ENCODE measurements at regions not wholly inside any gene's neighbourhood (a gene's known extent, or its start where the extent isn't known, plus 50 kb on each side); places are given as distances from the start of the nearest gene placed in this dataset.
"Not testable (repeated sequence)": the region's sequence is repeated elsewhere in the genome, so short reads cannot be mapped to it uniquely, and the experiment has no call there.

DNA sequence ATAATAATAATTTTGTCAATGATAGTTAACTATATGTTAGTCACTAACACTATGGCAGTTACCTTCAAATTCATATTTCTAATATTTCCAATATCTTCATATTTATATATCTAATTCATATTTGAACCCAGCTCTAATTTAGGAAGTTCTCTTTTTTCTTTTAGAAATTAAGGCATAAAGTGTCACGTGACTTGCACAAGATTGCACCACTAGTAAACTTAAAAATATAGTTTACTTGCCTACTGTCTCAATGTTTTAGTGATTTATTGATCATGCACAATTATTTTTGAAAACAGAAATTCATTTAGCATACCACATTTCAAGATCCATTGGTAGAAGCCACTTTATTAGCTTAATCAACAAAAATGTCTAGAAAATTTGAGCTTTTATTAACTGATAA lies 508.7 kb upstream of the ZNF337 start:
- TF ChIP-seq, protein P1, sequence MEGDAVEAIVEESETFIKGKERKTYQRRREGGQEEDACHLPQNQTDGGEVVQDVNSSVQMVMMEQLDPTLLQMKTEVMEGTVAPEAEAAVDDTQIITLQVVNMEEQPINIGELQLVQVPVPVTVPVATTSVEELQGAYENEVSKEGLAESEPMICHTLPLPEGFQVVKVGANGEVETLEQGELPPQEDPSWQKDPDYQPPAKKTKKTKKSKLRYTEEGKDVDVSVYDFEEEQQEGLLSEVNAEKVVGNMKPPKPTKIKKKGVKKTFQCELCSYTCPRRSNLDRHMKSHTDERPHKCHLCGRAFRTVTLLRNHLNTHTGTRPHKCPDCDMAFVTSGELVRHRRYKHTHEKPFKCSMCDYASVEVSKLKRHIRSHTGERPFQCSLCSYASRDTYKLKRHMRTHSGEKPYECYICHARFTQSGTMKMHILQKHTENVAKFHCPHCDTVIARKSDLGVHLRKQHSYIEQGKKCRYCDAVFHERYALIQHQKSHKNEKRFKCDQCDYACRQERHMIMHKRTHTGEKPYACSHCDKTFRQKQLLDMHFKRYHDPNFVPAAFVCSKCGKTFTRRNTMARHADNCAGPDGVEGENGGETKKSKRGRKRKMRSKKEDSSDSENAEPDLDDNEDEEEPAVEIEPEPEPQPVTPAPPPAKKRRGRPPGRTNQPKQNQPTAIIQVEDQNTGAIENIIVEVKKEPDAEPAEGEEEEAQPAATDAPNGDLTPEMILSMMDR (IDR thresholded peaks at IDR 0.05; ENCODE audit: borderline replicate concordance, insufficient read depth, low read depth, low read length), result no peak

DNA sequence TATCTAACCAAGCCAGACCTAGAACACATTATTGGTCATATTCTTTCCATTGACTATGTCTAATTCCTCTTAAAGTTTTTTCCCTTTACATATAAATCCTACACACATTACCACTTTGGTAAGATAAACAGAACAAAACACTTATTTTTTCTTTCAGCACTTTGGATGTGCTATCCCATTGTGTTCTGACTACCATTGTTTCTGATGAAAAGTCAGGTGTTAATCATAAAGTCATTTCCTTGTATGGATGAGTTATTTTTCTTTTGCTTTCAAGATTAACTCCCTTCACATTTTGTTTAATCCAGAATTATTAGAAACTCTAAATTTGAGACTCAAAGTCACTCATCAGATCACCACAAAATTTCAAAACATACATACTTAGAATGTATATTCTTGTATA lies 504.4 kb upstream of the ZNF337 start:
- not testable (repeated sequence) for H3K4me3 ChIP-seq (ENCODE audit: low read depth, low read length)

More for the DNA sequence above, 508.7 kb upstream of the ZNF337 start:
- no peak overlapping the region for H3K4me3 ChIP-seq (ENCODE audit: low read depth, low read length)

DNA sequence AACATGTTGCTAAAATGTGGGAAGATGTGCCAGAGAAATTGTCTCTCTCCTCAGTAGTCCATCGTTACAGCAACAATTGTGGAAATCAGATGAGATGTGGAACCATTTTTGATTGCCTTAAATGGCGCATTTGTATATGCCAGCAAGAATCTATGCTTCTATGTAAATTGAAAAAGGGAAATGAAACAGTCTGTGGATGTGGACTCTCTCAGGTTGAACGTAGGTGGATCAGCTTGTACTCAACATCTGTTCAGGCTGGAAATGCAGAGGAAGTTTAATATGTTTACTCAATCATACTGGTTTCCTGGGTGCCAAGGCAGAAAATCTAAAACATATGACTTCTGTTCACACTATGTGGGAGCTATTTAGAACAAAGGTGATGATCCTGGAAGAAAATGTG lies 490.7 kb upstream of the ZNF337 start:
- H3K4me3 ChIP-seq (ENCODE audit: low read depth, low read length), result not testable (repeated sequence)

DNA sequence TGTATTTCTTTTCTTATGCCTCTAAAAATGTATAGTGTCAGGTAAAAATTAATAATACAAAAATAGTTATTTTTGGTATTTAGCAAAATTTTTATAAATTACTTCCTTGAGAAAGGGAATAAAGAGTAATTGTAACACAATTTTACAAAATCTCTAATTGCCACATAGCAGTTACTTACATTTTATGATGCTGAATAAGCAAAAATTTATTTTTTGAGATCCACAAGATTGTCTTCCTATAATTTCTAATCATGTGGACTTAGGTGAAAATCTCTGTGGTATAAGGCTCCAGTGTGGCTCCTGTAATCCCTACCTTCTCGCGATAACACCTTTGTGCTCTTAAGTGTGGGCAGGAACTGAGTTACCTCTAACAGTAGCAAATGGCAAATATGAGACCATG lies 487.1 kb upstream of the ZNF337 start:
- not testable (repeated sequence) for H3K4me3 ChIP-seq (ENCODE audit: low read depth, low read length)

DNA sequence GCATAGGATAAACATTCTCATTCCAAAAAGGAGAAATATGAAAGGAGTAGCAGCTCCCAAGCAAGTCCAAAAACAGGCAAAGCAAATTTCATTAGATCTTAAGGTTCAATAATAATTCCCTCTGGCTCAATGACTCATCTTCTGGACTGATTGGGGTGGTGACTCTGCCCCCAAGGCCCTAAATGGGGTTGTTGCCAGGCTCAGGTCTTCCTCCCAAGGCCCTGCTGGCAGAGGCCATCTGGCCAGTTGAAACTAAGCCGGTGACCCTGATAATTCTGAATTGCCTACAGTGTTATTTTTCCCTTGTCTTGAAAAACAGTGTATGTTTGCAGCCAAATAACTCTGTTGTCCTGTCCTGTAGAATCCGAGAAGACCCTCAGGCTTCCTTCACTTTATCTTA lies 484.7 kb upstream of the ZNF337 start:
- H3K4me3 ChIP-seq (ENCODE audit: low read depth, low read length), result not testable (repeated sequence)

DNA sequence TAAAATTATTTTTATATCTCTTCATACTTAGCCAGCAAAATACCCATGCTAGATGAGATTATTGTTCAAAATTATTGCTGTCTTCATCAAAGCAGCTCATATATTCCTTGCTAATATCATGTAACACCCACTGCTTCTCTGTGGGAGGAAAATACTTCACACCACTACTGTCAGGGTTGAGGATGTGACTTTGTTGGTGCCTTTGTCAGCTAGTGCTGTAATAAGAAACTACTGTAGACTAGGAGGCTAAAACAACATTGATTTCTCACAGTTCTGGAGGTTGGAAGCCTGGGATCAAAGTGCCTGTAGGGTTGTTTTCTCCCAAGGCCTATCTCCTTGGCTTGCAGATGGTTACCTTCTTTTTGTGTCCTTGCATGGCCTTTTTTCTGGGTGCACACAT lies 475.2 kb upstream of the ZNF337 start:
- not testable (repeated sequence) for H3K4me3 ChIP-seq (ENCODE audit: low read depth, low read length)

DNA sequence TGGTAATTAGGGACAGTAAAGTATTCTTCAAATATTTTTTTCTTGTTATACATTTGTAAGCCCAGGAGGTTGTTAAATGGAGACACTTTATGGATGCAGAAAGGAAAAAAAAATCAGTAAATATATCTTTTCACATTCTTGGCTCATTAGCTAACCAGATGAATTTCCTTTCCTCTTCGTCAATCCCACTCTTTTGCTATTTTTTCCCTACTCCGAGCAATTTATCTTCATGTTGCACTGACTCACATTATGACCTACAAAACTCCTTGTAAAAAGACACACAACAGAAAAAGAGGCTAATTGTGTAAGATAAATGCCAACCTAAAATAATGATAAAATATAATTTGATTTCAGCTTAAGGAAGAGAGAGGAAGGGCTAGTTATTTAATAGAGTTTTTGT lies 472.9 kb upstream of the ZNF337 start:
- TF ChIP-seq, protein P1 (IDR thresholded peaks at IDR 0.05; ENCODE audit: borderline replicate concordance, insufficient read depth, low read depth, low read length), result no peak
- no peak overlapping the region for H3K4me3 ChIP-seq (ENCODE audit: low read depth, low read length)

DNA sequence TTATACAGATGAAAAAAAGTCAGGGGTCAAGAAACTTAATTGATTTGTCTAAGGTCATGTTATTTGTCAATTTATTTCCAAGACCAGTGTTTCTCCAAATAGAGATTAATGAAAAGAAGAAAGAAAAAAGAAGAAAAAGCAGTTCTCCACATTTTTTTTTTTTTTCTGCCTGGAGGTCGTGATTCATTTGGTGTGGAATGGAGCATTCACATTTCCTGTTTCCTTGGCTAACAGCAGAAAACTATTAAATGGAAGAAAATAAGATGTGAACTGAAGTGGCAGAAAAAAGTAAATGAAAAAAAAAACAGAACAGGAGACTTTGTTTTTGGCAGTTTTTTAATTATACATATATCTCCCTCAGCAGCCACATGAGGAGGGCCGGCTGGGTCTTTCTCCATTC lies 470.8 kb upstream of the ZNF337 start:
- TF ChIP-seq, protein P1 (IDR thresholded peaks at IDR 0.05; ENCODE audit: borderline replicate concordance, insufficient read depth, low read depth, low read length), result no peak
- H3K4me3 ChIP-seq (ENCODE audit: low read depth, low read length), result no peak overlapping the region

DNA sequence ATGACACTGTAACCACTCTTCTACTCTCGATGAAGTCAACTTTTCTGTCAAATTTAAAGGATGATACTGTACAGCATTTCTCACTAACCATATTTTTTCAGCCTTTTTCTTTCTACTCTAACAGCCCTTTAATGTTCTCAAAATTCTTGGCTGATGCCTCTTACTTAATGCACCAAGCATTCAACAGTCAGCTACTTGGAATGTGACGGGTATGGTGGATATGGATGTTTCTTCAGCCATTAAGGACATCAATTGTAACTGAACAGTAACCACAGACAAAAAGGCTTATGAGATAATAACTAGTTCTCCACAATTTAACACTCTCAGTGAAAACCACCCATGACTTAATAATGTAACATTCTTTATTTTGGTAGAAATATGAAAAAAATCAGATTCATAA lies 467.2 kb upstream of the ZNF337 start:
- TF ChIP-seq, protein P1 (IDR thresholded peaks at IDR 0.05; ENCODE audit: borderline replicate concordance, insufficient read depth, low read depth, low read length), result no peak
- H3K4me3 ChIP-seq (ENCODE audit: low read depth, low read length), result no peak overlapping the region

DNA sequence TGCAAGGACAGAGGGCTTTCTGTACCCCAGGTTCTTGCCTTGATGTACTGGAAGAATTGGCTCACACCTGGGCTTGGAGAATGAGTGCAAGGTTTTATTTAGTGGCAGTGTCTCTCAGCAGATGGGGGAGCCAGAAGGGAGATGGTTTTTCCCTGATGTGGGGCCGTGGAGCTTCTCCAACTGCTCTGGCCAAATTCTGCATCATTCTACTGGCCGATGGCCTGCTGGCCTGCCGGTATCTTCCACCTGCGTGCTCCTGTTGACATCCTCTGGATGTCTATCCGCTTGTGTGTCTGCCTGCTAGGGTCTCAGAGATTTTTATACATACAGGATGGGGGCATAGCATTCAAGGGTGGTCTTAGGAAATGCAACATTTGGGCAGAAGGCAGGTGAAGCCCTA lies 466.5 kb upstream of the ZNF337 start:
- not testable (repeated sequence) for H3K4me3 ChIP-seq (ENCODE audit: low read depth, low read length)

DNA sequence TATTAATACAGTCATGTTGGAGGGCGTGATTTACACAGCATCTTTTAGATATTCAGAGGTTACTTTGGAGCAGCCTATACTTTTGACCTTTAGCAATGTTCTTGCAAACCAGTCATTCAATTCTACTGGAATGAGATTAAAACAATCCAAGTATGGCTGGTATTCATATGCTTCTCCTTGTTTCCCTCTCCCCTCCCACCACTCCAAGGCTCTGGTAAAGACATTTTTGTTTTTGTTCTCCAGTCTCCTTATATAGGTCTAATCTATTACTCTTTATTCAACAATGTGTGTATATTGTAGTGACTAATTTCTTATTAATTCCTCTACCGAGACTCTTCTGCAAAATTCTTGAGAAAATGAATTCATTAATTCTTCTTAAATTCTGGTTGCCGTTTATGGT lies 465.1 kb upstream of the ZNF337 start:
- not testable (repeated sequence) for H3K4me3 ChIP-seq (ENCODE audit: low read depth, low read length)

DNA sequence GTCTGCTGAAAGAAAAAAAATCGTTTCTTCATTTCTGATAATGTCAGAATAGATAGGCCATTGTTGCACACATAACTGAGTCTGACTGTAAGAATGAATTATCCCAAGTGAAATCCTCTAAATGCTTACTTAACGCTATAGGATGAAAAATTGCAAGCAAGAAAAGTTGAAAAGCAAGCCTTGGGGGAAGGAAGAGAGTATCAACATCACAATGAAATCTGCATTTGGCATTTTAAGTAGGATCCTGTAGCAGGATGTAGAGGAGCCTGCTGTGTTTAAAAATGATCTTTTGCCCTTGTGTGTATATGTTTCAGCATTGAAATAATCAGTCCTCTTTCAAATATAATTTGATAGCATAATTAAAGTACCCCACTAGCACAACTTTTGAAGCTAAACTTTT lies 464.3 kb upstream of the ZNF337 start:
- not testable (repeated sequence) for H3K4me3 ChIP-seq (ENCODE audit: low read depth, low read length)

Data from GM12875 (cell line).